ENCODE measurements at regions not wholly inside any gene's neighbourhood (a gene's known extent, or its start where the extent isn't known, plus 50 kb on each side); places are given as distances from the start of the nearest gene placed in this dataset.

DNA sequence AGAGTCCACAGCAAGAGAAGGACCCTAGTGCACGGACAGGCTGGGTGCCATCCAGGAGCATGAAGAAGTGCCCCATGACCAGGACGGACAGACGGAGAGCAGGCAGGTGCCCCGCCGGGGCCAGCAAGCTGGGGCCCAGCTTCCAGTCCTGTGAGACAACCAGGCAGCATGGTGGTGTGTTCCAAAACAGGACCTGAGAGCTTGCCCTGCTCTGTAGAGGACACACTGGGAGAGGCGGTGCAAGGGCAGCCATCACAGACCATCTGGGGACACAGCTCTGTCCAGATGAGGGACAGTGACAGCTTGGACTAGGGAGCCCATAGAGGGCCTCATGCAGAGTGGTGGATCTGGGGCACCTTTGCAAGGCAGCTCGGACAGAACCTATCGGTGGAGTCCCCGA, 279.8 kb downstream of the EIPR1 start:
- H3K27me3 ChIP-seq (ENCODE audit: control insufficient read depth, insufficient read depth, low read length), result no peaks in the 10 kb centered on the region
- no peak for DNase-seq (ENCODE audit: low read depth)

GRCh38 chr2:3094999-3095958, 282.3 kb downstream of the EIPR1 start:
- no peak for DNase-seq (ENCODE audit: low read depth)
- Histone ChIP-seq H3K27me3 (ENCODE audit: control insufficient read depth, insufficient read depth, low read length) (no peaks in the 10 kb centered on the region), H3K36me3 (ENCODE audit: control insufficient read depth, insufficient read depth, low read length) (no peaks in the 10 kb centered on the region), H3K4me3 (ENCODE audit: low read depth, low read length) (no peak overlapping the region)
- no peak for TF ChIP-seq CTCF (IDR thresholded peaks at IDR 0.05; ENCODE audit: insufficient read depth, low read length, poor library complexity, severe bottlenecking)

More for the DNA sequence above, 279.8 kb downstream of the EIPR1 start:
- H3K4me3 ChIP-seq (ENCODE audit: low read depth, low read length), result no peak overlapping the region
- no peaks in the 10 kb centered on the region for H3K36me3 ChIP-seq (ENCODE audit: control insufficient read depth, insufficient read depth, low read length)
- no peak for TF ChIP-seq CTCF (IDR thresholded peaks at IDR 0.05; ENCODE audit: insufficient read depth, low read length, poor library complexity, severe bottlenecking)

- no peaks in the 10 kb centered on the region for H3K36me3 ChIP-seq (ENCODE audit: control insufficient read depth, insufficient read depth, low read length)
- no peak for TF ChIP-seq CTCF (IDR thresholded peaks at IDR 0.05; ENCODE audit: insufficient read depth, low read length, poor library complexity, severe bottlenecking)
- no peak overlapping the region for H3K4me3 ChIP-seq (ENCODE audit: low read depth, low read length)
- DNase-seq (ENCODE audit: low read depth), result no peak
- H3K27me3 ChIP-seq (ENCODE audit: control insufficient read depth, insufficient read depth, low read length), result no peaks in the 10 kb centered on the region
Observed at GRCh38 chr2:3094318-3094717, 283.3 kb downstream of the EIPR1 start.

DNA sequence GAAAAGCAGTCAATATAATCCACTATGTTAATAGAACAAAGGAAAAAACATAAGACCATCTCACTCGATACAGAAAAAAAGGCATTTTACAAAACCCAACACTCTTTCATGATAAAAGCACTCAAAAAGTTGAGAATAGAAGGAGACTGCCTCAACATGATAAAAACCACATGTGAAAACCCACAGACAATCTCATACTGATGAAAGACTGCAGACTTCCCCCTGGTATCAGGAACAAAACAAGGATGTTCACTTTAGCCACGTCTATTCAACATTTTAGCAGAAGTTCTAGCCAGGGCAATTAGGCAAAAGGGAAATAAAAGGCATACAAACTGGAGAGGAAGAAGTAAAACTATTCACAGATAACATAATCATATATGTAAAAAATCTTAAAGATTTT, 285.9 kb downstream of the EIPR1 start:
- H3K36me3 ChIP-seq (ENCODE audit: control insufficient read depth, insufficient read depth, low read length), result no peaks in the 10 kb centered on the region
- DNase-seq (ENCODE audit: low read depth), result no peak
- no peak for TF ChIP-seq CTCF (IDR thresholded peaks at IDR 0.05; ENCODE audit: insufficient read depth, low read length, poor library complexity, severe bottlenecking)
- no peaks in the 10 kb centered on the region for H3K27me3 ChIP-seq (ENCODE audit: control insufficient read depth, insufficient read depth, low read length)
- H3K4me3 ChIP-seq (ENCODE audit: low read depth, low read length), result no peak overlapping the region

DNA sequence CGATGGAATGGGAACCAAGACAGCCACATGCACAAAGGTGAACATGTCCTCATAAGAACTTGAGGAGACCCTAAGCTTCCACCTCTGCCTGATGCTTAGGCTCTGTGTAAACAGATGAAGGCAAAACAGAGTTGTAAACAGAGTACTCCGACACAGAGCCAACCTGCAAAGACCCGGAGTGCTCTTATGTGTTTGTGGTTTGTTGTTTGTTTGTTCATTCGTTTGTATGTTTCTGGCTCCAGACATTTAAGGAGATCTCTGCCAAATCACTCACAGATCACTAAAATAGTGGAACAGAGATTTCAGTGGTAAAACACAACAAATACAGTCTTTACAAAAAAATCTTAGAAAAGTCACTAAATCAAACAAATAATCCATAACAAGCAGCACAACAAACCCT, 294.9 kb downstream of the EIPR1 start:
- Histone ChIP-seq H3K4me3 (ENCODE audit: low read depth, low read length) (no peak overlapping the region), H3K27me3 (ENCODE audit: control insufficient read depth, insufficient read depth, low read length) (no peaks in the 10 kb centered on the region), H3K36me3 (ENCODE audit: control insufficient read depth, insufficient read depth, low read length) (no peaks in the 10 kb centered on the region)
- DNase-seq (ENCODE audit: low read depth), result no peak
- no peak for TF ChIP-seq CTCF (IDR thresholded peaks at IDR 0.05; ENCODE audit: insufficient read depth, low read length, poor library complexity, severe bottlenecking)

Measured in kidney epithelial cell (primary cell).